GM18498 (cell line): ENCODE measurements at regions not wholly inside any gene's neighbourhood (a gene's known extent, or its start where the extent isn't known, plus 50 kb on each side); places are given as distances from the start of the nearest gene placed in this dataset.

Experiments used
- ATAC-seq: cut with Tn5 transposase; IDR thresholded peaks from one replicate; pipeline ENCODE4 v1.9.1; 2021; ENCODE audit warnings: mild to moderate bottlenecking, moderate library complexity; ENCODE audit not compliant: unreplicated experiment

DNA sequence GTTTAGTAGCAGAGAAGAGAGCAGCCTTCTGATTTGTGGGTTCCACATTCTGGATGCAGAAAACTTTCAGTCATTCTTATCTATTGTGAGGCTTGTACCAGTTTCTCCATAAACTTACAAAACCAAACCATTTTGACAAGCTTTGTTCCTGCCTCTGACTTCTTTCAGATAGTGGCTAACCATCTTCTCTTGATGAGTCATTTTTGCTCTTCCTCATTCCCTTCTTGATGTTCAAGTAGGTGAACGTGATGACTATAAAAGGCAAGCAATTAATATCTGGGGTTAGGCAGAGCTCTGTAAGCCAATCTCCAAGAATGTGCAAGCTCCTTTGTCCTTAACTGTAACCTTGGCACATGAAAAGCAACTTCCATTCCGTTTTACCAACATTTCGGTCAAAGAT is 2083.1 kb upstream of the PIK3C3 start:
- ATAC-seq = no peak

- ATAC-seq = no peak
These were observed 2084.4 kb upstream of the PIK3C3 start for GRCh38 chr18:39870591-39870990.

DNA sequence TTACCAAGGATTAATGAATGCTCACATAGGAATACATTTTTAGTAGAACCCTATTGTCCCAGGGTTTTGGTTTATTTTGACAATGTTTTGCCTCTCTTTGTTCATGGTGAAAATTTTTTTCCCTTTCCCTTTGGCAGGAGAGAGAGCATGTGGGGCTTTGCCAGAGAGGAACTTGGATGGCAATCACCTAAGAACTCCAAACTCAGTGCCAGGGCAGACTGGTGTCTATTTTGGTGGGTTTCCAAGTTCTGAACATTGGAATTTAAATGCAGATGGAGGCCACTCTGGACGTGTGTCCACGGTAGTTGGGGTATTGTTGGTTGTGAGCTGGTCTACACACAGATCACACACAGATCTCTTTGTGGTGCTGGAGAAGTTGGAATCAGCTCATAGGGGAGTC is 2091.1 kb upstream of the PIK3C3 start:
- ATAC-seq = no peak

DNA sequence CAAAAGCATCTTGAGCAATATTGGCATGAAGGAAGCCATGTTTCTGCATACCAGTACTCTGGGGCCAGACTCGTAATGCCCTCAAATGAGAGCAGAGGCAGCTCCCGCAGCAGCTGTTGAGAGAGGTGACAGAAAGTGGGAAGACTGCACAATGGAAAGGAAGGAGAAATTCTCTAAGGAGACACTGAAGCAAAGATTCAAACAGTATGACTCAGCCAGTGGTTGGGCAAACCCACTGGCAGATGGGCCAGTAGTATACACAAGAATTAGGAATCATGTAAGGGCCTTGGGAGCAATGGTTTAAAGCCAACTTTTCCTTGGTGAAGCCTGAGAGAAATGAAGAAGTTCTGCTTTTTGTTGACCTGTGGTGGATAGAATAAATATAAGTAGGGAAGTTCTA is 2092.7 kb upstream of the PIK3C3 start:
- no peak for ATAC-seq

- ATAC-seq = no peak
These were observed 2100.7 kb upstream of the PIK3C3 start for GRCh38 chr18:39854291-39854690.

- no peak for ATAC-seq
These were observed 2108.8 kb upstream of the PIK3C3 start for GRCh38 chr18:39846265-39846664.

DNA sequence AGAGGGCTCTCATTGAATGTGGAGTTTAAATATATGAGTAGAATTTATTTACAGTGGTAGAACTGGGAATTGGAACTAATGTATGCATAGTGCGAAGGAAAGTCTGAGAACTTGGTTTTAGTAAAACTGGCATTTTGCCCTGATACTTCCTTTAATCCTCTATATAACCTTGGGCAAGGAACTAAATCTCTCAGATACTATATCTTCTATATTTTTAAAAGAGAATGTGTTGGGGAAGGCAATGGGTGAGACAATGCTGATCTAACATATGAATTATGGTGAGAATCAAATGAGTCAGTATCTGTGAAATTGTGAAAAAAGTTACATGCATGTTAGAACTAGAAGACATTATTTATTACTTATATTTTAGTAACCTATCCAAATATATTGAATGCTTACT is 2109.4 kb upstream of the PIK3C3 start:
- ATAC-seq = no peak

- no peak for ATAC-seq
These were observed 2109.9 kb upstream of the PIK3C3 start for GRCh38 chr18:39845106-39845505.

DNA sequence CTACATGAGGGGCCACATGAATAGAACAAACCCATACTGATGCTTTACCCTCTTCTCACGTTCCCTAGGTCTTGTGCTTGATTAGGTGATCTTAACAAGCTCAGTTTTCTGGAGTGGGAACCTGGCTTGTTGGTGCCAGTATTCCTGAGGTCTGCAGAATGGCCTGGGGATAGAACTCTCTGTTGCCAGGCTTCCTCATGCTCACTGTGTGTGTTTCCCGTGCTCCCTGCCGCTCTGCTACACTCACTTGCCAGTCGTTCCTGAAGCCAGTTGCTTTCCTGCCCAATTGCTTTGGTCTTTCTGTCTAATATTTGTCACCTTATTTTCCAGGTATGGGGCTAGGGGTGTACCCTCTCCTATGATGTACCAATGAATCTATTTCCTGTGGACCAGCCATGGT is 2111.5 kb upstream of the PIK3C3 start:
- ATAC-seq = no peak

GRCh38 chr18:39842366-39842914 is 2112.6 kb upstream of the PIK3C3 start:
- ATAC-seq = no peak

GRCh38 chr18:39841482-39842365 is 2113.3 kb upstream of the PIK3C3 start:
- ATAC-seq = no peak

DNA sequence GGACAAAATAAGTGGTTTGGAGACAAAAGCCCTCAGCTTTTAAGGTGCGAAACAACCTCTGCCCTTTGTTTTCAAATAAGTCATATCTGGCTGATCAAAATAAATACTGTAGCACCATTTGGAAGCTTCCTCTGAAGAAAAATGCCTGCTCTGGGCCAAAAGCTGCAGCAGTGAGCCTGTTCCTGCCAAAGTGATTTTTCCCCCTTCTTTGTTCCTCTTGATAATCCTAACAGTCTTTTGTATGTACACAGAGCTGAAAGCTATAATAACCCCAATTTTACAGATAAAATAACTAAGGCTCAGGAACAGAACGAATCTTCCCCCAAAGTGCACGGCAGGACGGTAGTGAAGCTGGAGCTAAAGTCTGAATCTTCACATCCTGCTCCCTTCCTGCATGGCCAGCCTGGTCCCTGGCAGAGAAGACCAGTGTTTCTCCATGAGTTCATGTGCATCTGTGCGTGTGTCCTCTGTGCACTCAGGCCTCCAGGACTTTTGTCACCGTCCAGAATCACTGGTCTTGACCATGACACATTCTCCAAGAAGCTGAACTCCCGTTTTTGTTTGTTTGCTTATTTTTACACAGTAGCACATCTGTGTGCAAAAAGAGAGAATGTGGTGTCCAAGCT is 2114.1 kb upstream of the PIK3C3 start:
- no peak for ATAC-seq

DNA sequence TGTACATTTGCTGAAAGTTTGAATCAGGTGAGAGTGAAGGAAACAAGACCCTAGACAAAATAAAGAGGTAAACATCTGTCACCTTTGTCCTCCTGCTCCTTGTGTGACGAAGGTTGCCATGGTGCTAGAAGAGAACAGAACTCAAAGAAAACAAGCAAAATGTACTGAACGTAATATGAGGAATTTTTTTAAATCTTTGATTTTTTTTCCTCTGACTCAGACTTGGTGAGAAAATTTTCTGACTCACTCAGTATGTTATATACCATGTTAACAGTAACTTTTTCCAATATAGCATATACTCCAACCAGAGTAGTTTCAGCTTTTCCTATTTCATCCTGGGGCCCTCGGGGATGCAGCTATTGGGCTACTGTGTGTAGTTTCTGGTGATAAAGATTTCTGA is 2114.6 kb upstream of the PIK3C3 start:
- no peak for ATAC-seq

- ATAC-seq = no peak
These were observed 2115.3 kb upstream of the PIK3C3 start for GRCh38 chr18:39839782-39840181.

- ATAC-seq = no peak
These were observed 2116.2 kb upstream of the PIK3C3 start for GRCh38 chr18:39838831-39839230.

DNA sequence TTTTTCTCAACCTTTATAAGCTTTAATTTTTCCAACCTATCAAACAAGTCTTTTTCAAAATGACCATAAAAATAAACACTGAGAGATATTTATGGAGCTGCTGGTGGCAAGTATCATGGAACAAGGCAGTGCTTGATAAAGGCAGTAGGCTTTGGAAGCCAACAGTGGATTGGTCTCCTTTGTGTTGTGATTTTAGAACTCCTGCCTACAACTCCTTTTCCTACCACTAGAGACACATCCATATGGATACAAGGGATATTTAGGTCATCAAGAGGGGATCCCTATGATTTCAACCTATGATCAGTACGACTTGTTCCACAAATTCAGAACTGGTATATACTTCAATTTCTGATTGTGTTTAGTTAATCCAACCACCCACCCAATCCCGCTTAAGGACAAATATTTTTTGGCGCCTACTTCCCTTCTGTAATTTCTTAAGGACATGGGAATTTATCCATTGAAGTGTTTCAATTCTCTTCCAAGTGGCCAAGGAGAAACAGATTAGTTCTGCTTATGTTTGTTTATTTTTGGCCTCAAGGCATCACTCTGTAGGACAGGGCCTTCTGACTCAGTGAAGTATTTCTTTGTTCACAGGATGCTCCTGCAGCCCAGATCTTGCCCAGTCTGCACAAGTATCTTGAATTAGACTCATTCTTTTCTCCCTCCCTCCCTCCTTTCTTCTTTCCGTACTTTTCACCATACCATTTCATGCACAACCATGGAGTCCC is 2119.6 kb upstream of the PIK3C3 start:
- ATAC-seq = no peak

GRCh38 chr18:39834636-39835035 is 2120.4 kb upstream of the PIK3C3 start:
- ATAC-seq = no peak

- no peak for ATAC-seq
These were observed 2129.4 kb upstream of the PIK3C3 start for GRCh38 chr18:39825485-39826150.

- ATAC-seq = no peak
These were observed 2148.5 kb upstream of the PIK3C3 start for GRCh38 chr18:39806525-39806924.

- ATAC-seq = no peak
These were observed 2149.8 kb upstream of the PIK3C3 start for GRCh38 chr18:39805218-39805617.

DNA sequence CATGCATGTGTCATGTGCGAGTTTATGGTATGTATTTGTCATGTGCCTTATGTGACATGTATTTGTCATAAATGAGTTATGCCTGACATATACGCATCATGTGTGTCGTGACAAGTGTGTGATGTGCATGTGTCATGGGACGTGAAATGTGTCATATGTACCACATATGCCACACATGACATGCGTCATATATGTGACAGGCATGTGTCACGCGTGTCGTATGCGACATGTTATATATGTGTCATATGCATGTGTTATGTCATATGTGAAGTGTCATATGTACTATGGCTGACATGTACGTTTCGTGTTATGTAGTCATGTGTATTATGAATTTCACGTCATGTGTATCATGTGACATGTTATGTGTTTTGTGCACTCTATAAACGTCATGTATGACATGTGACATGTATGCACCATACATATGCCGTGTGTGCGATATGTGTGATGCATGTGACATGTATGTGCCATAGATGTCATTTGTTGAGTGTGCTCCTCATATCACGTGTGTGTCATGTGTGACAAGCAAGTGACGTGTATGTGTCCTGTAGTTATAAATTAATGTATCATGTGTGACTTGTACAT is 2152.3 kb upstream of the PIK3C3 start:
- no peak for ATAC-seq
